ENCODE measurements at regions not wholly inside any gene's neighbourhood (a gene's known extent, or its start where the extent isn't known, plus 50 kb on each side); places are given as distances from the start of the nearest gene placed in this dataset.
A peak's percentile ranks its signal among the peaks of the same experiment; 100 is the strongest.
"Not testable (repeated sequence)": the region's sequence is repeated elsewhere in the genome, so short reads cannot be mapped to it uniquely, and the experiment has no call there.

DNA sequence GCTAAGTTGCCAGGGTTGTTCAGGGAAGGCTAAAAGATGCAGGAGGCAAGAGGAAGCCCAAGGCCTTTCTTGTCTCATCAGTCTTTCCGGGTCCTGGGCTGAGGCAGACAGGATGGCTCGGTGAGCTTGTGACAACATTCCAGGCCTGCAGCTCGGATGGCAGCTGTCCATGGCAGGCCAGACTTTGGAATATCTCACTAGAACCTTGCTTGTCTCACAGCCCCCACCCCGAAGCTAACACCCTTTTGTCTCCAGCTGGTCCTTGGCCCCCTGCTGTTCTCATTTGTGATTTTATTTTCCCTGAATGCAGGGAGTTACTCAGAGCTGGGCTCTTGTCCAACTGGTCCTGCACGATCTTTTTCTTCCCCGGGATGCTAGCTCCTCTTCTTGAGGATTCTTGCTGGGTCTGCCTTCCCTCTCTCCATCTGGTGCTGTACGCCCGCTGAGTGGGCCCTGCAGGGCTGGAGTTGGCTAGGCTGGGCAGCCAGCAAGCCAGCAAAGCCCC lies 477.2 kb upstream of the CAMK1G start:
- intact Hi-C loops (cut with DNase I), result no loop called here
- 32% methylated on average over 8 of the region's 8 CpGs for WGBS
- H3K27me3 ChIP-seq (ENCODE audit: control insufficient read depth, insufficient read depth), result no peaks in the 10 kb centered on the region
- ATAC-seq (no peak), DNase-seq (peak in 1 of 3 donors; percentile 39)
- H3K4me3 ChIP-seq (ENCODE audit: low read length), result no peak overlapping the region
- no peaks in the 10 kb centered on the region for H3K9me3 ChIP-seq (ENCODE audit: control insufficient read depth, low read length)
- no peak overlapping the region for H3K27ac ChIP-seq (ENCODE audit: low read length)
- H3K4me1 ChIP-seq (ENCODE audit: control insufficient read depth, insufficient read depth, low read length), result no peaks in the 10 kb centered on the region

DNA sequence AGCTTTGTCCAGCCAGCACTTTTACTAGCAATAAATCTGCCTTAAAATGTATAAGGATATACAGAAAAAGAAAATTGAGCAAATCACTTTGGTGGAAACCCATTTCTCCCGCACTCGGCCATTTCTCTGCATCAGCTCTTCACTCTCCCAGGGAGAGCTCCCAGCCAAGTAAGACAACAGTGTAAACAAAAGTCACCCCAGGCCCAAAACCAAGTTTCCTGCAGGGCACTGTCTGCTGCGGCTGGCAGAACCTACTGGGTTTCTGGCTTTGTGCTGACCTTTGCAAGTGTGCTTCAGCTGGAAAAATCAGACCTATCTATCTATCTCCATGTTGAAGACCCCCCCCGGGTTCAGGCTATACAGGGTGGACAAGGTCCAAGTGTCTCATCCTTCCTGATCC lies 476.7 kb upstream of the CAMK1G start:
- Histone ChIP-seq H3K4me1 (ENCODE audit: control insufficient read depth, insufficient read depth, low read length) (no peaks in the 10 kb centered on the region), H3K27ac (ENCODE audit: low read length) (no peak overlapping the region), H3K9me3 (ENCODE audit: control insufficient read depth, low read length) (no peaks in the 10 kb centered on the region), H3K4me3 (ENCODE audit: low read length) (no peak overlapping the region), H3K27me3 (ENCODE audit: control insufficient read depth, insufficient read depth) (no peaks in the 10 kb centered on the region)
- 89% methylated on average over 4 of the region's 4 CpGs for WGBS
- intact Hi-C loops (cut with DNase I), result no loop called here
- ATAC-seq (no peak), DNase-seq (no peak)

DNA sequence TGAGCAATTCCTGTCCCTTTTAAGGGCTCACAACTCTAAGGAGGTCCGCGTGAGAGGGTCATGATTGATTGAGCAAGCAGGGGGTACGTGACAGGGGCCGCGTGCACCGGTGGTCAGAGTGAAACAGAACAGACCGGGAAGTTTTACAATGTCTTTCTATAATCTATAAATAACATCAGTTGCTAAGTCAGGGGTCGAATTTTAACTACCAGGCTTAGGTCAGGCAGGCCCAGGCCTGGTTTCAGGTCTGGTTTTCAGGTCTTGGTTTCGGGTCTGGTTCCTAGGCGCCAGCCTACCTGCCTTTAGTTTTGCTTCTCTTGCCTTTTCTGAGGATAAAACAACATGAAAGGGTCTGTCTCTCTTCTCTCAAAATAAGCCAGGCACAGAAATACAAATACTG lies 476.0 kb upstream of the CAMK1G start:
- Histone ChIP-seq H3K4me3 (ENCODE audit: low read length) (no peak overlapping the region), H3K9me3 (ENCODE audit: control insufficient read depth, low read length) (no peaks in the 10 kb centered on the region), H3K4me1 (ENCODE audit: control insufficient read depth, insufficient read depth, low read length) (no peaks in the 10 kb centered on the region), H3K27me3 (ENCODE audit: control insufficient read depth, insufficient read depth) (no peaks in the 10 kb centered on the region), H3K27ac (ENCODE audit: low read length) (no peak overlapping the region)
- ATAC-seq (no peak), DNase-seq (no peak)
- WGBS, result 90% methylated on average over 10 of the region's 10 CpGs
- intact Hi-C loops (cut with DNase I), result no loop called here

DNA sequence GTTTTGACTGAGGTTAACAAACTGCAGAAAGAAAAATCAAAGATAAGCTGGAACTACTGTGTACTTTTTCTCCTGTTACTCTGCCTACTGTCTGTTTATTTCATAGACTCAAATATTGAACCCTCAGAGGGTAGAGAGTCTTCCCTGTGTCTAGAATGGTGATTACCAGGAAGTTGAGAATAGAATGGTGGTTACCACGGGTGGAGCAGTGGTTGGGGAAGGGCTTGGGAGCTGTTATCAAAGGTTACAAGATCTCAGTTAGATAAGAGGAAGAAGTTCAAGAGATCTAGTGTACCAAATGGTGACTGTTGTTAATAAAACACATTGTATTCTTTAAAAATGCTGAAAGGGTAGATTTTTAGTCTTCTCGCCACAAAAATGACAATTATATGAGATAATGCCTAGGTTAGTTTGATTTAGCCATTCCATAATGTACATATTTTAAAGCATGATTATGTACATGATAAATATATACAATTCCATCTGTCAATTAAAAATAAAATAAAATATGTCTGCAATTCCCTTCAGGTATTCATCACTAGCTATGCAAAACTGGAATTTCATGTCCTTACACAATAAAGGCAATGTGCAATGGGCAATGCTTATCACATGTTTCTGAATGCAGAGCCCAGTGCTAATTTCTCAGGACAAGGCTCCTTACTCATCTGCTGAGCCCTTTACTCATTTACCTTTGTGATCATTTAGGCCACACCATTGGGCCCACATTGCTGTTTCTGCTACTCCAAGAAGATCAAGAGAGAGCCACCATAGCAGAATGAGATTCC lies 474.3 kb upstream of the CAMK1G start:
- intact Hi-C loops (cut with DNase I), result no loop called here

DNA sequence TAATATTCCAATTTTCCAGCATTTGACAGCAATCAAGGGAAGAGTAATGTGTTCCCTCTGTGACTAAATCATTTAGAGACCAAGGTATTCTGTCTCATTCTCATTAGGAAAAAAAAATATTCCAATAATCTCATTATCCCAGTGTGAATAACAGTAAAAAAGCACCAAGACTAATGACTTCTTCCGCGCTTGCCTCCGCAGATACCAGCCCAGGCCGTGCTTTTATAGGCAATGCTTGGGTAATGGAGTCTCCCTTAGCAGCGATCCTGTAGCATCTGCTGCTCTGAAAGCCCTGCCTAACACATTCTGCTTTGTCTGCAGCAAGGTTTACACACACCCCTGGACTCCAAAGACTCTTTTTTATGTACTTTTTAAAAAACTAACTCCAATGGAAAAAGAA lies 470.0 kb upstream of the CAMK1G start:
- whole genome bisulfite sequencing, result 86% methylated on average over 5 of the region's 5 CpGs
- no peaks in the 10 kb centered on the region for H3K4me1 ChIP-seq (ENCODE audit: control insufficient read depth, insufficient read depth, low read length)
- H3K27me3 ChIP-seq (ENCODE audit: control insufficient read depth, insufficient read depth), result no peaks in the 10 kb centered on the region
- no peak overlapping the region for H3K27ac ChIP-seq (ENCODE audit: low read length)
- no peak overlapping the region for H3K4me3 ChIP-seq (ENCODE audit: low read length)
- no peaks in the 10 kb centered on the region for H3K9me3 ChIP-seq (ENCODE audit: control insufficient read depth, low read length)
- intact Hi-C loops (cut with DNase I), result no loop called here
- ATAC-seq, result no peak
- no peak for DNase-seq

More for the DNA sequence above, 474.3 kb upstream of the CAMK1G start:
- DNase-seq (no peak), ATAC-seq (no peak)
- 74% methylated on average over 2 of the region's 2 CpGs for WGBS
- Histone ChIP-seq H3K9me3 (ENCODE audit: control insufficient read depth, low read length) (no peaks in the 10 kb centered on the region), H3K27ac (ENCODE audit: low read length) (no peak overlapping the region), H3K4me3 (ENCODE audit: low read length) (no peak overlapping the region), H3K4me1 (ENCODE audit: control insufficient read depth, insufficient read depth, low read length) (no peaks in the 10 kb centered on the region), H3K27me3 (ENCODE audit: control insufficient read depth, insufficient read depth) (no peaks in the 10 kb centered on the region)

DNA sequence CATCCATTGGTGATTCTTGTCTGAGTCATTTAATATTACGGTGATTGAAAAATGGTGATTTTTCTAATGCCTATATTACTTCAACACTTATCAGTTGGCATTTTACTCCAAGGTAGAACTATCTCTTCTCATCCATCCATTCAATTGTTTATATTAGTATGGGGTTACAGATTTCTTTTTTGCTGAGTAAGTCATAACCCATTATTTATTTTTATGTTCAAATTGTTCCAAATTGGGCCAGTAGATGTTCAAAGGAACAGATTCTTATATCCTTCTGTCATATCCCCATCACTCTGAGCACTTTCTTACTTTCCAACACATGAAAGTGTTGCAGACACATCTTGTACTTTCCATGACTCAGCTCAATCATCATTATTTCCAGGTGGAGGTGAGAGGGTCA lies 466.8 kb upstream of the CAMK1G start:
- no peaks in the 10 kb centered on the region for H3K9me3 ChIP-seq (ENCODE audit: control insufficient read depth, low read length)
- H3K4me3 ChIP-seq (ENCODE audit: low read length), result no peak overlapping the region
- H3K27me3 ChIP-seq (ENCODE audit: control insufficient read depth, insufficient read depth), result no peaks in the 10 kb centered on the region
- intact Hi-C loops (cut with DNase I), result no loop called here
- DNase-seq (no peak), ATAC-seq (no peak)
- H3K27ac ChIP-seq (ENCODE audit: low read length), result no peak overlapping the region
- H3K4me1 ChIP-seq (ENCODE audit: control insufficient read depth, insufficient read depth, low read length), result no peaks in the 10 kb centered on the region
- WGBS, result 96% methylated on average over 1 of the region's 1 CpG

DNA sequence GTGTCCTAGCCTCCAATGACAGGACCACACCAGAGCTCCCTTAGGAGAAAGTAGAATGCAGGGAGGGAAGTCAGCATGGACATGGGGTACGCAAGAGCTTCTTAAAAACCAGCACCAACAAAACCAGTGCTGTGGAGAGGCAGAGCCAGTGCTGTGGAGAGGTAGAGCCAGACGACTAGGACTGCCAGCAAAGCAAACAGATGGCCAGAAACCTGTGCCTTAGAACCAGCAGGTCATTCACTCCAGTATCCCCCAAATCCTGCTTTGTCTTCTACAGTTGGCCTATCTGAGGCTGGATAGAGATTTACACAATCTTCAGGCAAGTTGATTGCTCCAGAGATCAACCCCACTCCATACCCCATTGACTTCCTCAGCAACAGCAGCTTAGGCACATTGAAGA lies 459.9 kb upstream of the CAMK1G start:
- intact Hi-C loops (cut with DNase I), result no loop called here
- no peaks in the 10 kb centered on the region for H3K4me1 ChIP-seq (ENCODE audit: control insufficient read depth, insufficient read depth, low read length)
- ATAC-seq (no peak), DNase-seq (no peak)
- H3K27me3 ChIP-seq (ENCODE audit: control insufficient read depth, insufficient read depth), result no peaks in the 10 kb centered on the region
- no peaks in the 10 kb centered on the region for H3K9me3 ChIP-seq (ENCODE audit: control insufficient read depth, low read length)
- H3K27ac ChIP-seq (ENCODE audit: low read length), result no peak overlapping the region
- H3K4me3 ChIP-seq (ENCODE audit: low read length), result no peak overlapping the region
- WGBS, result 65% methylated on average over 2 of the region's 2 CpGs

DNA sequence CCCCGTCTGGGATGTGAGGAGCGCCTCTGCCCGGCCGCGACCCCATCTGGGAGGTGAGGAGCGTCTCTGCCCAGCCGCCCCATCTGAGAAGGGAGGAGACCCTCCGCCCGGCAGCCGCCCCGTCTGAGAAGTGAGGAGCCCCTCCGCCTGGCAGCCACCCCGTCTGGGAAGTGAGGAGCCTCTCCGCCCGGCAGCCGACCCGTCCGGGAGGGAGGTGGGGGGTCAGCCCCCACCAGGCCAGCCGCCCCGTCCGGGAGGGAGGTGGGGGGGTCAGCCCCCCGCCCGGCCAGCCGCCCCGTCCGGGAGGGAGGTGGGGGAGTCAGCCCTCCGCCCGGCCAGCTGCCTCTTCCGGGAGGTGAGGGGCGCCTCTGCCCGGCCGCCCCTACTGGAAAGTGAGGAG lies 454.4 kb upstream of the CAMK1G start:
- H3K27me3 ChIP-seq (ENCODE audit: control insufficient read depth, insufficient read depth); DNase-seq; H3K4me1 ChIP-seq (ENCODE audit: control insufficient read depth, insufficient read depth, low read length); ATAC-seq; H3K9me3 ChIP-seq (ENCODE audit: control insufficient read depth, low read length); H3K4me3 ChIP-seq (ENCODE audit: low read length); H3K27ac ChIP-seq (ENCODE audit: low read length); intact Hi-C loops (cut with DNase I): not testable (repeated sequence)
- WGBS, result 93% methylated on average over 25 of the region's 32 CpGs

DNA sequence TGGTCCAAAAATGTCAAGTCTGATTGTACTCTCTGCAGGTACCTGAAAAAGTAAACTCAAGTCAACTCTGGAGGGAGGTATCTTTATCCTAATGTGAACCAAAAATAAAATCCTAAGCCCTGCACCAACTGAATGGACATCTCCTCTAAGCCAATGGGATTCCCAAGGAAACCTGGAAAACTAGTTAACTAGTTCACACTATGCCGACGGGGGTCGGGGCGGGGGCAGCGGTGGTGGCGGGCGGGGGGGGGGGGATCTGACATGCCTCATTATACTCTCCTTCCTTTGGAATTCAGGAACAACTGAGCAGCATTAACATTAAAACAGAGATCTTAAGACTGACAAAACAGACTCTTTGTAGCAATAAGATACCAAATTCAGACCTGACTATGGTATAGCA lies 452.6 kb upstream of the CAMK1G start:
- 71% methylated on average over 7 of the region's 7 CpGs for WGBS
- H3K4me1 ChIP-seq (ENCODE audit: control insufficient read depth, insufficient read depth, low read length), result no peaks in the 10 kb centered on the region

DNA sequence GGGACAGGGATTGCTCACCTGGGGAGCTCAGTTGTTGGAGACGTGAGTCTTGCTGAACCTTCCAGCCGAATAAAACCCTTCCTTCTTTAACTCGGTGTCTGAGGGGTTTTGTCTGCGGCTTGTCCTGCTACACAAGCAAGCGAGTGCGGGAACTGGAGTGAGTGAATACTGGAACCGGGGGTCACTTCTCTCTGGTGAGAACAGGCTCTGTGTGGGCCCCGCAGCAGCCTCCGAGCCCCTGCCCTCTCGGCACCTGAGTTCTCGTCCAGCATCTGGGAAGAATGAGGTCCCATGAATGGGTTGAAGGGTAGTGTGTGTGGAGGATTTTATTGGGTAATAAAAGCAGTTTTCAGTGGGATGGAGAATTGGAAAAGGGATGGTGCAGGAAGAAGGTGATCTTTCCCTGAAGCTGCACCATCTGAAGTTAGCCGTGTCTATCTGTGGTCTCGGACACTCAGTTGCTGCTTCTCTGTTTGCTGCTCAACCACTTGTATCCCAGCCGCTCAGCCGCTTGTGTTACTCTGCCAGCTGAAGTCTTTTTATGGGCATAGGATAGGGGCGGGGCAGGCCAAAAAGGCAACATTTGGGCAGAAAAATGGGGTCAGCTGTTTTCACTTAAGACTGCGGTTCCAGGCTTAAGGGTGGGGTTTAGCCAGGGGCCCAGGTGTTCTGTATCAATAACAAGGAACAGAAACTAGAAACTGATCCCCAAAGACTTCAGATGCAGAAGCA lies 450.6 kb upstream of the CAMK1G start:
- no peak for ATAC-seq
- H3K9me3 ChIP-seq (ENCODE audit: control insufficient read depth, low read length), result no peaks in the 10 kb centered on the region
- no peaks in the 10 kb centered on the region for H3K27me3 ChIP-seq (ENCODE audit: control insufficient read depth, insufficient read depth)
- DNase-seq, result no peak
- H3K27ac ChIP-seq (ENCODE audit: low read length), result no peak overlapping the region
- H3K4me3 ChIP-seq (ENCODE audit: low read length), result no peak overlapping the region
- intact Hi-C loops (cut with DNase I), result no loop called here
- WGBS, result 89% methylated on average over 17 of the region's 17 CpGs
- no peaks in the 10 kb centered on the region for H3K4me1 ChIP-seq (ENCODE audit: control insufficient read depth, insufficient read depth, low read length)

More for the DNA sequence above, 452.6 kb upstream of the CAMK1G start:
- ATAC-seq (no peak), DNase-seq (no peak)
- no peaks in the 10 kb centered on the region for H3K27me3 ChIP-seq (ENCODE audit: control insufficient read depth, insufficient read depth)
- intact Hi-C loops (cut with DNase I), result no loop called here
- no peaks in the 10 kb centered on the region for H3K9me3 ChIP-seq (ENCODE audit: control insufficient read depth, low read length)
- no peak overlapping the region for H3K4me3 ChIP-seq (ENCODE audit: low read length)
- no peak overlapping the region for H3K27ac ChIP-seq (ENCODE audit: low read length)

DNA sequence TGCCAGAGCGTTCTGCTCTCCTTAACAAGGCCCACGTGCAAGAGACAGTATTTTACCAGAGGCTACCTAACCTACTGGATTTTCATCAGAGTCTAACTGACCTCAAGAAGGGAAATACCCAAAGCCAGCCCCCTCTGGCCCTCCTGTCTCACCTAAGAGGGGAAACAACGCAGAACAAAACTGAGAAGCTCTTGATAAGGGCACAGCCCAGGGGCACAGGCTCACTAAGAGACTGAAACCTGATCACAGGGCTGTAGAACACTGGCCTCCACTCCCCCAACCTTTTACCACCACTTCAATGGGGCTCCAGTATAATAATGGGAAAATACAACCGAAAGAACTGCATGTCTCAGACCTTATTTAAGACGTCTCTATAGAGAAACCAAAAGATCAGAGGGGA lies 449.5 kb upstream of the CAMK1G start:
- intact Hi-C loops (cut with DNase I), result no loop called here
- Histone ChIP-seq H3K27ac (ENCODE audit: low read length) (no peak overlapping the region), H3K4me3 (ENCODE audit: low read length) (no peak overlapping the region), H3K4me1 (ENCODE audit: control insufficient read depth, insufficient read depth, low read length) (no peaks in the 10 kb centered on the region), H3K27me3 (ENCODE audit: control insufficient read depth, insufficient read depth) (no peaks in the 10 kb centered on the region), H3K9me3 (ENCODE audit: control insufficient read depth, low read length) (no peaks in the 10 kb centered on the region)
- DNase-seq (no peak), ATAC-seq (no peak)
- 69% methylated on average over 5 of the region's 5 CpGs for whole genome bisulfite sequencing
